Stimulated activated CD4-positive, alpha-beta T cell treated with anti-CD3 and anti-CD28 coated beads, TNF-alpha, amount 100 ng/mL, for 4 hours (primary cell): ENCODE measurements at regions not wholly inside any gene's neighbourhood (a gene's known extent, or its start where the extent isn't known, plus 50 kb on each side); places are given as distances from the start of the nearest gene placed in this dataset.

Experiments used
- DNase-seq, 3 experiments: peaks; one replicate each; pipeline ENCODE4 v3.0.0-alpha.2; 2020; ENCODE audit warnings: low read depth in 3 of 3

GRCh38 chr3:102148598-102149337, 286.0 kb upstream of the ZPLD1 start:
- DNase-seq = no peak

GRCh38 chr3:102151935-102152334, 282.9 kb upstream of the ZPLD1 start:
- DNase-seq = no peak

DNA sequence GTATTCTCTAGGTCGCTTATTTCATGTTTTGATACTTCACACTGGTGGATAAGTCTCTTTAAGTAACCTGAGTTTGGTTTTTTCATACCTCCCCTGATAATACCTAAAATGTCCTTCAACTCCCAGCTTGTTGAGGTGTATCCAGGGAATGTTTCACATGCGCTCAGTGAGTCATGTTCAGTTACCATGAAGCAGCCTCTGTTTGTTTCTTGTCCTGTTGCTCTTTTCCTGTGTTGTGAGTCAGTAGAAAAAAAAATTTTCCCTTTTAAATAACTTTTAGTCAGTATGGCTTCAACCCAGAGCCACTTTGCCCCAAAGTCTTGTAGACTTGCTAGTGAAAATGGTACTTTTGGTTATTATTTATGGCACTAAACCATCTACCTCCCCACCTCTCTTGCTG, 278.4 kb upstream of the ZPLD1 start:
- DNase-seq = no peak

DNA sequence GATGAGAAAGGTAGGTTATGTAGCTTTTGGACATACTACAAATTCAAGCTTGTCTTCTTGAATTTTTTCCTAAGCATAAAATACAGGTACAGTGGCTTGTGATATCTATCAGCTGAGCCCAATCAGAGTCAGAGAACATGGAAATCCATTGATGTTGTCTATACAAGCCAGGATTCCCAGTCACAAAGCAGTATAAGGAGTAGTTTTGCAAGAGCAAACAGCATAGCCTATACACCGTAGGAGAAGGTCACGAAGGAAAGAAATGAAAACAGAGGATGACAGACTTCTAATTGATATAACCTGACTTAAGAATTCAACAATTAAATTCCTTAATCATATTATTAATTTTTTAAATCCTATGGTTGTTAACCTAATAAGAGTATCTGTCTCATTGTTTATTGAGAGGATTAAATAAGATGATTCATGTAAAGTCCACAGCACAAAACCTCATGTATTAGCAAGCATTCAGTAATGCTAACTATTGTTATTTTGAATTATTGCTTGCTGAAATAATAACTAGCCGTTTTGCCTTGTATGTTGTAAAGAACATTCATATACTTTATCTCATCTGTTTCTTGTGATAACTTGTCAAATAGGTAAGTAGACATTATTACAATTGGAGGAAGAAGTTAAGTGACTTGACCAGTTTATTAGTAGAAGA, 276.6 kb upstream of the ZPLD1 start:
- no peak for DNase-seq

GRCh38 chr3:102159810-102160451, 274.9 kb upstream of the ZPLD1 start:
- DNase-seq = no peak

DNA sequence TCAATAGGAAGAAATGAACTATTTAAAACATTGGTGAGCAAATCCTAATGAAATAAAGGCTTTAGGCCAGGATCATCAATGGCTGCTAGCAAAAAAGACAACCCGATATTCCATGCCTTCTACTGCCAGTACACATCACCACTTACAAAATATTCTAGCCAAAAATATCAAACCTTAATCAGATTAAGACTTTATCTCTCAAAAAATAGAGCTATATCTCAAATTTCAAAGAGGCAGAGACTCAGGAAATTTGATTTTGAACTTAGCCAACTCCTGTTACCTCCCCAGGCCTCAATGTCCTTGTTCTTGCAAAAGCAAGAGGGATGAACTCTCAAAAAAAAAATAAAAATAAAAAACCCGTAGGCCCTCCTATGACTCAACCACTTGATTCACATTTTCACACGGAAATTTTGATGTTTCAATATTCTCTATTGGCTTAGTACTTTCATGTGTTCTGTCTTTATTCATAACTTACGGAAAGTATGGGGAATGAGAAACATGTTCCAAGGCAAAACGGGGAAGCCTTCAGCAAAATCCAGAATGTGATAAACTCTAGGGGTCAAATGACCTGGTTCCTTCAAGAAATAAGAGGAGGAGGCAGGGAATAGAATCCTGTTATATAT, 273.3 kb upstream of the ZPLD1 start:
- no peak for DNase-seq

DNA sequence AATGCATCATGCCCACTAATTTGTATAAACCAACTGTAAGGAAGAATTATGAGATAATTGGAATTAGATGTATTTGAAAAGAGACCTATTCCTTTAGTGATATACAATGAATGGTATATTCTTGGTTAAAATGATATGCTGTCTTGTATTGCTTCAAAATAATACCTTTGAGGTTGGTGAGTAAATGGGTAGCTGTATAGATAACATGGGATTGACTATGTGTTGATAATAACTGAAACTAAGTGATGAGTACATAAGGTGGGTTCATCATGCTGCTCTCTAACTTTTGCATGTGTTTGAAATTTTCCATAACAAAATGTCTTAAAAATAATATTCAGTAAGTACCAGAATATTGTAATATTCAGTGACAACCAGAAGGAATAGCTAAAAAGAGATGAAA, 272.6 kb upstream of the ZPLD1 start:
- no peak for DNase-seq

GRCh38 chr3:102163039-102163817, 271.6 kb upstream of the ZPLD1 start:
- no peak for DNase-seq

DNA sequence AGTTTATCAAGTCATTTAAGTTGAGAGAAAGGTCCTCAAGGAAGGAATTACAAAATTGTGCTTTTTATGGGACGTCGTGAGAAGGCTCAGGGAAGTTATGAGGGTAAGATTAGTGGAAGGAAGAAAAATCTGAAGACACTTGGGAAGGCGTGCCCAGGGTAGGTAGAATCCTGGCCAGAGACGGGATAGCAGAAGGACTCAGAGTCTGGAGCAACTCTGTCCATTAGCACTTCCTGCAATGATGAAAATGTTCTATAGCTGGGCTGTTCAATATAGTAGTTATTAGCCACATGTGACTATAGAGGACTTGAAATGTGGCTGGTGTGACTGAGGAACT, 271.0 kb upstream of the ZPLD1 start:
- no peak for DNase-seq

DNA sequence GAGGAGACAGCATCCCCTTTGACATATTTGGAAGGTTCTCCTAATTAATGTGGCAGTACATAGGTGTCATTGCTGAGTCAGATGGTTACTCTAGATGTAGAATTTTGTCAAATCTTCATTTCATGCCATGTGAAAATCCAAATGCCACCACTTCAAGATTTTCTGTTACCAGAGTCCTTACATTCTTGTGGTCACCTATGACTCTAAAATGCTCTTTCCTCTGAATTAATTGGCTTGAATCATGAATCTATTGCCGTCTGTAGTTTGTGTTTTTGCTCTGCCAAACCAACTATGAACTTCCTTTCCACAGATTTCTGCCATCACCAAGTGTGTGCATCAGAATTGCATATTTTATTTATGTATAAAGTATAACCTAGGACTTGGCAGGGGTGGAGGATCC, 269.4 kb upstream of the ZPLD1 start:
- no peak for DNase-seq

DNA sequence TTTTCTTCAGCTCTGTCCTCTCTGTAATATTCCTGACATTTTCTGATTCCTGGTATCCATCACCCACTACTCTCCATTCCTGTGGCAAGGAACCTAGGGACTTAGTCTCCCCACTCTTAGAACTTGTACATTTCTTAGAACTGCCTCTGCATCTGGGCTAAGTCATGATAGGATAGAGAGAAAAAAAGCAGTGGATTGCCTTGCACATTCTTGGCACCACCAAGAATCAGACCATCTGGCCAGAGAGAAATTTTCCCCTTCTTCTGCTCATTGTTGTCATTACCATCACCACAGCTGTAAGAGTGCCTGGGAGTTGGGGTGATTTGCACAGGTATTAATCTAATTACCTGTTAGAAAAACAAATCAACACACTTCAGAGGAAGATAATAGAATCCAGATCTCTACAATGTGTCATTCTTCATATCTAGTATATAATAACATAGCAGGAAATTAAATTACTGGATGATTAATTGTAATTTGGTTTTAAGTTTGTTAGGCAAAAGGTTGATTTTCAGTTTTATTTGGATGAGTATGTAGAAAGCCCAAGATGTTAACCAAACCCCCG, 264.8 kb upstream of the ZPLD1 start:
- no peak for DNase-seq

DNA sequence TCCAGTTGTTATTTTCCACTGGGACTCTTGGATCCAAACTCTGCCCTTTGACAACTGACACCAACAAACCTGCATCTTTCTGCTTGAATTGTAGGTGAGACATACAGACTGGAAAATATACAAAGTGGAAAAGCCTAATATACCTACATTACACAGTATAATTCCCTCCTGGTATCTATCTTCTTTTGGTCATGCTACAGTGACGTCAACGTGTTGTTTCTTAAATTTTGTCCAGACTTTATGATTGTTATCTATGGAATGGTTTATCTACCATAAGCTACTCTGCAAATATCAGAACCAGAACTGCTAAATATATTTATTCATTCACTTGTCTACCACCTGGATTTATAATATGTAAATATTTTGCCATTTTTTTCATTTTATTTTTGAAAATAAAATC, 264.3 kb upstream of the ZPLD1 start:
- DNase-seq = no peak

DNA sequence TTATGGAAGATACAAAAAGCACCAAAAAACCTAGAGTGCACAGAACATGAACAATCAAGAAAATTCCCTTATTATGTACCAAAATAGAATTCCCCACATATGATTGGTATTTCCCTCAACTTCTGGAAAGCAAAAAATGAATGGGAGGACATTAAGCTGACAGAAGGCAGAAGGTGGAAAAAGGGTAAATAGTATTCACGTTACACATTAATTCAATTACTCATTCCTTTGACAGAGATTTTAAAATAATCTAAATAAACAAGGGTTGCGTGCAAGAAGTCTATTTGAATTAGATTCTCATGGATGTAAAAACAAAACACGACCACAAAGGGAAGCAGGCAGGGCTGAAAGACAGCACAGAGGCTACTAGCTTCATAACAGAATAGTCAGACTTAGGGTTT, 260.5 kb upstream of the ZPLD1 start:
- DNase-seq = no peak

GRCh38 chr3:102174832-102175374, 259.9 kb upstream of the ZPLD1 start:
- DNase-seq = no peak

GRCh38 chr3:102176333-102177050, 258.3 kb upstream of the ZPLD1 start:
- DNase-seq = no peak

DNA sequence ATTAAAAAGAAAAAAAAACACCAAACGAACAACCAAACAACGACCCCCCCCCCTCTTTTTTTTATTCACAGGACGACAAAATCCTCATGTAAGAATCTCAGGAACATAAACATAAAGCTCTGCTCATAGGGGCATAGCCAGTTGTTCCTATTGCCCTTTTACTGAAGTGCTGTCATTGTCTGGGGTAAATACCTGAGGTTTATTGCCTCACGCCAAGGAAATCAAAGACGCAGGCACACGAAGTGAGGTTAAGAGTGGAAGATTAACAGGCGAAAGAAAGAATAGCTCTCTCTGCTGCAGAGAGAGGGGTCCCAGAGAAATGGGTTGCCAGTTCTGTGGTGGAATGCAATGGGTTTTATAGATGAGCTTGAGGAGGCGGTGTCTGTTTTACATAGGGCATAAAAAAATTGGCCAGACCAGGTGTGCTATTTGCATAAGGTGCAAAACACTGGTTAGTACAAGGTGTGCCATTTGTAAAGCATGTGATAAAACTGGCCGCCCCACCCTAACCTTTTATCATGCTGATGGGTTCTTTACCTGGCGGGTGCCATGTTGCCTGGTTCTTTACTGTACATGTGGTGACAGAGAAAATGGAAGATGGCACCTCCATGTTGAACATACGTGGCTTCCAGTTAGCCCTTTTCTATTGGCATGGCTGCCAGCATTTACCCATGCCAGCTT, 257.6 kb upstream of the ZPLD1 start:
- no peak for DNase-seq

DNA sequence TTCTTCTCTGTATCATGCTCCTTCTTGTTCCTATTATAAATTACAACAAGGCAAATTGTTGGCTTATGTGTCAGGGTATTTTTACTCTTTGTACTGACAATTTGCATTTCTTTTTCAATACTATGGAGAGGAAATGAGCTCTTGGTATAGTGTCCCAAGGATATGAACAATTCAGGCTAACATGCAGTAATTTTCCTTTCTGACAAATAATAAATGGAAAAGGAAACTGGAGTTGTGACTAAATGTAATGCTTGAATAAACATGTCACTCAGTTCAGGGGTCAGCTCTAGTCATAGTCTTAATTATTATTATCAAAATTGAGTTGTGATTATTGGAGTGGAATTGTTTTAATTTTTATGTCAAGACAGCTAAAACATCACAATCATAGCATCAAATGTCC, 256.0 kb upstream of the ZPLD1 start:
- DNase-seq = no peak

DNA sequence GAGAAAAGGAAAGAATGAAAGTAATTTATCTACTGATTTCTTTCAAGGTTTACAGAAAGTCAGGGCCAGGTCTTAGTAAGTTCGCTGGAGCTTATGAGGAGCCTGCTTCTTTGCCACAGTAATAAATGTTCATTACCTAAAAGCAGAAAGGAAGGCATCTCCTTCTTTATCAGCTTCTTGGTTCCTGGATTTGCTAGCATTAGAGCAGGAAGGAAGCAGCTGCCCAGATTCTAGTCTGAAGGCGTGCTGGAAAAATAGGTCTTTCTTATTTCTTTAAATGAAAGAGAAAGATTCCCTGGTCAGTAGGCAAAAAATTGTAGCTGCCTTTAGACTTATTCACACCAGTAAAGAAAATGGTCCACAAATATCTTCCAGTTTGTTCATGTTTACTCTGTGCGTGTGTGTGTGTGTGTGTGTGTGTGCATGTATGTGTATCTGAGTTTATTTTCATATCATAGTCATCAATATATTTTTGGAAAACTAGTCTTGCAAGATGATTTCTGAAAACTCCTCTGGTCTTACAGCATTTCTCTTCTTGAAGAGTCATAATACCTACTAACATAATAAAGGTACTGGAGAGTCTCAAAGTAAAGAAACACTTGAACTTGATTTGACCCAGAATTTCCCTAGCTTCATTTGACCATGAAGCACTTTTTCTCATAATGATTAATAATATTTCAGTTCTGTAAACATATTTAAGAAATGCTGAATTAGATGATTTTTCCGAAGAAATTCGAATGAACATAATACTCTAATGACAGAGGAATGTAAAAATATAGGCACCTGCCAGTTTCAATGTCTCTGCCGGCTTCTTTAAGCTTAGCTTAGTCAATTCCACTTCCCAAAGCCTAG, 255.3 kb upstream of the ZPLD1 start:
- no peak for DNase-seq

DNA sequence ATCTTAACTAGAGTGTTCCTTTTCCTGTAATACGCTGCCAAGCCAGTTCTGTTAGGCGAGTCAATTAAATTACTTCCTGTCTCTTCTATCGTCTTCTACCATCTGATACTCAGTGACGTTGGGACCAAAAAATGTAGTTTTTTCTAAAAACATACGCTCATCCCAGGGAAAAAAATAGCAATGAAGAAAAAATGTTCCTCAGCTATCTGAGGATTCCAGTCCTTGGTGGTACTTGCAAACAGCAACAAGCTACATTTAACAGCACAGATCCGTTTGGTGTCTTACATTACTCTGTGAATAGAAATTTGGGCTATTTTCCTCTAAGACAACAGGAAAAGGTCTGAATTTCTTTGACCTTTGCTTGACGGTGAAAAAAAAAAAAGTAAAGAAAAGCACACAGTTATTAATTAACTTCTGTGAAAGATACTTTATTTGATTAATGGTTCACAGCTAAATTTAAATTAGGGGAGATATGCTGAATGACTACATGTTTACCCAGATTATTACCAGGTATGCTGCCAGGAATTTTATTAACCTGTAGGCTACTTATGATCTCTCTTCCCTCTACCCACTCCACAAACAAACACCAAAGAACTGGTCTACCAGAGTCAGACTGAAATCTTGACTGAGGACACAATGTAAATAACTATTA, 254.4 kb upstream of the ZPLD1 start:
- no peak for DNase-seq
